ENCODE measurements at regions not wholly inside any gene's neighbourhood (a gene's known extent, or its start where the extent isn't known, plus 50 kb on each side); places are given as distances from the start of the nearest gene placed in this dataset.

GRCh38 chr7:145016068-145016467 is 180.2 kb upstream of the TPK1 start:
- Histone ChIP-seq H3K27ac (ENCODE audit: extremely low read depth, low read depth, low read length) (no peak overlapping the region), H4K20me1 (replicated peaks; ENCODE audit: control insufficient read depth, insufficient read depth, low read length) (no peaks in the 10 kb centered on the region), H3K4me1 (replicated peaks in 1 of 2; ENCODE audit: control insufficient read depth in 2 of 2, insufficient read depth in 2 of 2, low read length in 2 of 2) (no peaks in the 10 kb centered on the region), H3K9me3 (replicated peaks; ENCODE audit: control insufficient read depth, insufficient read depth, low read depth, low read length) (no peaks in the 10 kb centered on the region), H2AFZ (ENCODE audit: low read depth, low read length) (no peak overlapping the region), H3K27me3 (ENCODE audit: control insufficient read depth in 2 of 2, insufficient read depth in 2 of 2, low read length in 2 of 2) (no peaks in the 10 kb centered on the region), H3K4me3 (no peak overlapping the region), H3K9ac (ENCODE audit: insufficient read depth in 1 of 2, low read depth in 2 of 2, low read length in 2 of 2) (no peak overlapping the region), H3K79me2 (ENCODE audit: control insufficient read depth, insufficient read depth, low read length) (no peaks in the 10 kb centered on the region), H3K36me3 (ENCODE audit: control insufficient read depth, insufficient read depth, low read length) (no peaks in the 10 kb centered on the region), H3K4me2 (ENCODE audit: insufficient read depth, low read length) (no peak overlapping the region), H3K9me1 (ENCODE audit: control insufficient read depth, insufficient read depth, low read length) (no peaks in the 10 kb centered on the region)
- DNase-seq (ENCODE audit: extremely low read depth in 1 of 4, low spot score in 3 of 4), result no peak
- POLR2A ChIA-PET, result interaction anchor here (0.8 kb wide), 1 partner anchor 16 kb away, joined by 3 read pairs; no protein-coding TSS in a partner anchor
- ATAC-seq, result no peak
- intact Hi-C loops (cut with micrococcal nuclease) (no loop called here), in situ Hi-C loops (cut with MboI) (no loop called here)
- CTCF ChIA-PET (ENCODE audit: low intra/inter-chr PET ratio), result no interaction called here
- FAIRE-seq, result no peak
- TF ChIP-seq COPS2 (conservative IDR thresholded peaks at IDR 0.05) (no peak), RAD21 (CRISPR knock-in tag; conservative IDR thresholded peaks at IDR 0.05 in 1 of 2, IDR thresholded peaks at IDR 0.05 in 1 of 2) (0 out of 4 replicates have a peak, but pooled peaks of 1 of the 2 experiments have one; percentile 6)
- no TSS peak for BruUV-seq (replicated peaks)
- 2% methylated on average over 3 of the region's 3 CpGs for WGBS (ENCODE audit: insufficient coverage, low coverage, missing lambda C conversion rate)

DNA sequence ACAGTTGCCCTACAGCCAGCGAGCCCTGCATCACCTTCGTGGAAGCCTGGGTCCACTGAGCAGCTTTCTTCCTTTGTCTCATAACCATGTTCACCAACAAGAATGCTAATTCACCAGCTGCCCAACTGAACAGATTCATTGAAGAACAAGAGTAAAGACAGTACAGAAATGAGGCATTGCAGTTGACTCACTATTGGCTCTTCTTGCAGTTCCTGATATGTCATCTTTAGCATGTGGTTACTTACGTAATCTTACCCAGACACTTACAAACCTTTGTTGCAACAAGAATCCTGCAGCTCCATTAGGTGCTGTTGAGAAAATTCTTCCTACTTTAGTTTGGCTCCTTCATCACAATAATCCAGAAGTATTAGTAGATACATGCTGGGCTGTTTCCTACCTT is 174.0 kb upstream of the TPK1 start:
- no TSS peak for BruUV-seq (replicated peaks)
- H3K9me1 ChIP-seq (ENCODE audit: control insufficient read depth, insufficient read depth, low read length), result no peaks in the 10 kb centered on the region
- TF ChIP-seq HMBOX1 (IDR thresholded peaks at IDR 0.05) (no peak), CEBPG (CRISPR knock-in tag; IDR thresholded peaks at IDR 0.05) (no peak), CEBPG (tag; conservative IDR thresholded peaks at IDR 0.05 in 1 of 2, IDR thresholded peaks at IDR 0.05 in 1 of 2) (0 out of 4 replicates have a peak, but pooled peaks of 1 of the 2 experiments have one; percentile 1)
- H3K4me2 ChIP-seq (ENCODE audit: insufficient read depth, low read length), result no peak overlapping the region
- WGBS (ENCODE audit: insufficient coverage, low coverage, missing lambda C conversion rate), result 1% methylated on average over 3 of the region's 3 CpGs
- H3K79me2 ChIP-seq (ENCODE audit: control insufficient read depth, insufficient read depth, low read length), result no peaks in the 10 kb centered on the region
- ATAC-seq, result no peak
- H3K9ac ChIP-seq (ENCODE audit: insufficient read depth in 1 of 2, low read depth in 2 of 2, low read length in 2 of 2), result no peak overlapping the region
- in situ Hi-C loops (cut with MboI) (no loop called here), intact Hi-C loops (cut with micrococcal nuclease) (loop anchor here (10.0 kb wide), 1 partner anchor 155 kb away; no protein-coding TSS in a partner anchor)
- no peak overlapping the region for H2AFZ ChIP-seq (ENCODE audit: low read depth, low read length)
- no peaks in the 10 kb centered on the region for H4K20me1 ChIP-seq (replicated peaks; ENCODE audit: control insufficient read depth, insufficient read depth, low read length)
- DNase-seq (ENCODE audit: extremely low read depth in 1 of 4, low spot score in 3 of 4), result no peak
- FAIRE-seq, result no peak
- POLR2A ChIA-PET, result no interaction called here
- H3K27ac ChIP-seq (ENCODE audit: extremely low read depth, low read depth, low read length), result no peak overlapping the region
- no peaks in the 10 kb centered on the region for H3K36me3 ChIP-seq (ENCODE audit: control insufficient read depth, insufficient read depth, low read length)
- CTCF ChIA-PET (ENCODE audit: low intra/inter-chr PET ratio), result no interaction called here
- no peaks in the 10 kb centered on the region for H3K27me3 ChIP-seq (ENCODE audit: control insufficient read depth in 2 of 2, insufficient read depth in 2 of 2, low read length in 2 of 2)
- no peak overlapping the region for H3K4me3 ChIP-seq
- H3K9me3 ChIP-seq (replicated peaks; ENCODE audit: control insufficient read depth, insufficient read depth, low read depth, low read length), result no peaks in the 10 kb centered on the region
- no peaks in the 10 kb centered on the region for H3K4me1 ChIP-seq (replicated peaks in 1 of 2; ENCODE audit: control insufficient read depth in 2 of 2, insufficient read depth in 2 of 2, low read length in 2 of 2)

Measured in K562 (cell line).